Calu3 (cell line): ENCODE measurements at regions not wholly inside any gene's neighbourhood (a gene's known extent, or its start where the extent isn't known, plus 50 kb on each side); places are given as distances from the start of the nearest gene placed in this dataset.

ENCODE experiments used
- BruUV-seq: library from RNA; stranded (reverse); fragments of 400-500 nt; replicated peaks from 2 replicates; lab custom pipeline; 2021; lab: Mats Ljungman, UMichigan
- CTCF ChIA-PET: fragments of 300-600 bp; sonication (Branson Sonifier 250); formaldehyde crosslinking; loops from one replicate; lab custom pipeline; 2022; ENCODE audit warnings: antibody characterized with exemption; lab: Charles Lee
- DNase-seq: peaks from one replicate; pipeline ENCODE4 v3.0.0; 2022
- H3K27ac Mint-ChIP-seq: one replicate; pipeline ENCODE4 v1.8.0; 2022; ENCODE audit warnings: mixed read lengths; ENCODE audit not compliant: unreplicated experiment
- H3K27me3 Mint-ChIP-seq: one replicate; pipeline ENCODE4 v1.8.0; 2022; ENCODE audit warnings: mixed read lengths; ENCODE audit not compliant: unreplicated experiment
- H3K36me3 Mint-ChIP-seq: one replicate; pipeline ENCODE4 v1.8.0; 2022; ENCODE audit warnings: mild to moderate bottlenecking, moderate library complexity, mixed read lengths; ENCODE audit not compliant: insufficient read depth, unreplicated experiment
- H3K4me1 Mint-ChIP-seq: one replicate; pipeline ENCODE4 v1.8.0; 2022; ENCODE audit warnings: mild to moderate bottlenecking, low read depth, mixed read lengths; ENCODE audit not compliant: unreplicated experiment
- H3K4me3 Mint-ChIP-seq: one replicate; pipeline ENCODE4 v1.8.0; 2022; ENCODE audit warnings: mild to moderate bottlenecking, low read depth, moderate library complexity, mixed read lengths; ENCODE audit not compliant: unreplicated experiment
- H3K9me3 Mint-ChIP-seq: one replicate; pipeline ENCODE4 v1.8.0; 2022; ENCODE audit warnings: low read depth, mixed read lengths; ENCODE audit not compliant: unreplicated experiment
- CTCF ChIP-seq: fragments of 200-600 bp; IDR thresholded peaks from one replicate; pipeline ENCODE4 v1.8.0; 2022; ENCODE audit warnings: antibody characterized with exemption; ENCODE audit not compliant: unreplicated experiment
- intact Hi-C: fragments of 100-400 bp; cut with micrococcal nuclease; formaldehyde crosslinking; loops from one replicate; pipeline ENCODE4 v1.10.0; 2022; ENCODE audit not compliant: unreplicated experiment

DNA sequence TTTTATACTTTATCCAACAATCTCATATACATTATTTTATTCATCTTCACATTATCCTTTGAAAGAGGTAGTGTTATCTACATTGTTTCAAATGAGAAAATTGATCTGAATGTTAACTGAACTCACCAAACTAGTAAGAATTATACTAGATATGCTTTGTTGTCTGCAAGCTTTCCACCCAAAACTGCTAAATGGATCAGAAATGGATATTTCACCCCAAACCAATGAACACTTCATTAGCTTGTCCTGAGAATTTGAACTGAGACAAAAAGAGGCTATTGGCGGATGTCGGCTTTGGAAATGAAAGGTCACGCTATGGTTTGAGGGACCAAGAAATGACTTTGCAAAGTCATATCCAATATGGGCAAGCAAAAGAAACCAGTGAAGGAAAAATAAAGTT is 201.9 kb upstream of the TRPM3 start:
- no peaks in the 10 kb centered on the region for H3K4me1 Mint-ChIP-seq
- peaks cover 60% of the 10 kb centered on the region for H3K27me3 Mint-ChIP-seq
- no peak for DNase-seq
- intact Hi-C loops, result no loop called here
- H3K4me3 Mint-ChIP-seq, result no peak overlapping the region
- no peaks in the 10 kb centered on the region for H3K9me3 Mint-ChIP-seq
- no peak for TF ChIP-seq CTCF
- no peak overlapping the region for H3K27ac Mint-ChIP-seq
- BruUV-seq, result no TSS peak
- no peaks in the 10 kb centered on the region for H3K36me3 Mint-ChIP-seq
- CTCF ChIA-PET, result no interaction called here

DNA sequence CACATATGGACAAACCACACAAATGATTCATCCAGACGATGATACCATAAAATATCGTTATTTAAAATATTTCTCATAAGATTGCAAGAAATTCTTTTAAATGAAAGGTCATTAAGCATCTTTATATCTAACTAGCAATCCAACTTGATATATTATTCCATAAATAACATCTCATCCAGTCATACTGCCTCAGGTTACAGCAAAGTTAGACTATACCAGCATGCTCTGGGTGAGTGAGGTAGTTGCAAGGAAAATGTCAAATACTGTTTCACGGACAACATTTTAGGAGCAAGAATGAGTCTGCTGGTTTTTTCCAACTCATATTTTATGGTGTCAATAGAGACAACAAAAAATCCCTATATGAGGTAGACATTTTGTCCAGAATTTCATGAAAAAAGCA is 200.9 kb upstream of the TRPM3 start:
- no peak for DNase-seq
- no peak for TF ChIP-seq CTCF
- Mint-ChIP-seq H3K27me3 (peaks cover 50% of the 10 kb centered on the region), H3K9me3 (no peaks in the 10 kb centered on the region), H3K4me3 (no peak overlapping the region), H3K27ac (no peak overlapping the region), H3K36me3 (no peaks in the 10 kb centered on the region), H3K4me1 (no peaks in the 10 kb centered on the region)
- CTCF ChIA-PET, result no interaction called here
- intact Hi-C loops, result no loop called here
- BruUV-seq, result no TSS peak

DNA sequence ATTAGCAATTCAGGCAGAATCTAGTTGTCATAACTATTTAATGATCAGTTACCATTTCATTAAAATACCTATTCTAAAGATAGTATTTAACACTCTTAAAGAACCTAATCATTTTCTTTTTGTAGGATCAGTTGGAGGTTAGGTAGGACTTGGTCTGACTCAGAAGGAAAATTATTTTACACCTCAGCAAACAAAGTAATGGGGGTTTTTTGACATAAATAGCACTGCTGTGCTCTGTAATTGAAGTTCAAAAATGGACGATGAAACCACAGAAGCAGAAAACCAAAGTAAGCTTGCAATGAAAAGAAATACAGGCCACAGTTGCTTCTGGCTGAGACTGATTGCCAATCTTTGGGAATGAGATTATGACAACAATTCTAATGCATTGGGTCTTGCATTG is 187.0 kb upstream of the TRPM3 start:
- H3K4me1 Mint-ChIP-seq, result no peaks in the 10 kb centered on the region
- no peak for TF ChIP-seq CTCF
- no peaks in the 10 kb centered on the region for H3K27me3 Mint-ChIP-seq
- no peak for DNase-seq
- no peak overlapping the region for H3K27ac Mint-ChIP-seq
- no peak overlapping the region for H3K4me3 Mint-ChIP-seq
- H3K9me3 Mint-ChIP-seq, result no peaks in the 10 kb centered on the region
- intact Hi-C loops, result no loop called here
- CTCF ChIA-PET, result no interaction called here
- no TSS peak for BruUV-seq
- H3K36me3 Mint-ChIP-seq, result no peaks in the 10 kb centered on the region

DNA sequence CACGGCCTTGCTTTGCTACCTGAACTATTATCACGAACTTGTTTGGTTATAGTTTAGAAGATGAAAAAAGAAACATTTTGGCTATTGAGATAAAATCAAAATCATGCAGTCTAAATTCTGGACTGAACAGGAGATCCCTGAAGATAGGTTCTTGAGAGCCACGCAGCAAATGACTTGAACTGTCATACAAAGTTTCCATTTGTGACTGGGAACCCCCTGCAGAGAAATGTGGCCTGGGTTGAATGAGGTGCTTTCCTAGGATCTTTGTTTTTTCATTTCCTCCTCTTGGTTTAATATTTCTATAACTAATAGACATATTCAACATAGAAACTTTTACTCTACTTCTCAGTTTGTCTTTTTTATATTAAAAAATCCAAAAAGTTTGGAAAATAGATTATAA is 184.7 kb upstream of the TRPM3 start:
- BruUV-seq, result no TSS peak
- H3K36me3 Mint-ChIP-seq, result no peaks in the 10 kb centered on the region
- no peak overlapping the region for H3K4me3 Mint-ChIP-seq
- CTCF ChIA-PET, result no interaction called here
- H3K4me1 Mint-ChIP-seq, result no peaks in the 10 kb centered on the region
- H3K27ac Mint-ChIP-seq, result no peak overlapping the region
- intact Hi-C loops, result no loop called here
- DNase-seq, result no peak
- no peak for TF ChIP-seq CTCF
- H3K27me3 Mint-ChIP-seq, result no peaks in the 10 kb centered on the region
- no peaks in the 10 kb centered on the region for H3K9me3 Mint-ChIP-seq

GRCh38 chr9:71303351-71303750 is 181.9 kb upstream of the TRPM3 start:
- BruUV-seq, result no TSS peak
- no peaks in the 10 kb centered on the region for H3K9me3 Mint-ChIP-seq
- H3K4me3 Mint-ChIP-seq, result no peak overlapping the region
- H3K27me3 Mint-ChIP-seq, result peaks cover 13% of the 10 kb centered on the region
- H3K4me1 Mint-ChIP-seq, result no peaks in the 10 kb centered on the region
- no peak overlapping the region for H3K27ac Mint-ChIP-seq
- CTCF ChIA-PET, result no interaction called here
- intact Hi-C loops, result no loop called here
- H3K36me3 Mint-ChIP-seq, result no peaks in the 10 kb centered on the region
- no peak for DNase-seq
- no peak for TF ChIP-seq CTCF
